ENCODE measurements at regions not wholly inside any gene's neighbourhood (a gene's known extent, or its start where the extent isn't known, plus 50 kb on each side); places are given as distances from the start of the nearest gene placed in this dataset.

GRCh38 chr13:58119351-58119750 lies 487.8 kb downstream of the PCDH17 start:
- no peaks in the 10 kb centered on the region for H3K4me1 ChIP-seq (ENCODE audit: control insufficient read depth in 2 of 2, insufficient read depth in 2 of 2, low read length in 1 of 2)
- H3K36me3 ChIP-seq (ENCODE audit: control insufficient read depth in 2 of 2, insufficient read depth in 2 of 2, low read length in 1 of 2) = no peaks in the 10 kb centered on the region
- H3K27ac ChIP-seq (ENCODE audit: low read depth in 2 of 2, low read length in 1 of 2) = no peak overlapping the region
- no peaks in the 10 kb centered on the region for H3K27me3 ChIP-seq (ENCODE audit: control insufficient read depth in 1 of 2, insufficient read depth in 2 of 2, low read length in 2 of 2)
- no peaks in the 10 kb centered on the region for H3K9me3 ChIP-seq (ENCODE audit: control insufficient read depth in 2 of 2, insufficient read depth in 1 of 2, low read depth in 1 of 2, low read length in 1 of 2)
- H3K4me3 ChIP-seq (ENCODE audit: low read depth in 1 of 2, low read length in 2 of 2) = no peak overlapping the region
- 26 to 38% methylated on average over 1 of the region's 1 CpG for WGBS, 2 donors

GRCh38 chr13:58119804-58120203 lies 488.3 kb downstream of the PCDH17 start:
- no peak overlapping the region for H3K27ac ChIP-seq (ENCODE audit: low read depth in 2 of 2, low read length in 1 of 2)
- no peaks in the 10 kb centered on the region for H3K36me3 ChIP-seq (ENCODE audit: control insufficient read depth in 2 of 2, insufficient read depth in 2 of 2, low read length in 1 of 2)
- H3K27me3 ChIP-seq (ENCODE audit: control insufficient read depth in 1 of 2, insufficient read depth in 2 of 2, low read length in 2 of 2) = no peaks in the 10 kb centered on the region
- H3K4me1 ChIP-seq (ENCODE audit: control insufficient read depth in 2 of 2, insufficient read depth in 2 of 2, low read length in 1 of 2) = no peaks in the 10 kb centered on the region
- WGBS, 2 donors = 66 to 69% methylated on average over 2 of the region's 2 CpGs
- no peaks in the 10 kb centered on the region for H3K9me3 ChIP-seq (ENCODE audit: control insufficient read depth in 2 of 2, insufficient read depth in 1 of 2, low read depth in 1 of 2, low read length in 1 of 2)
- no peak overlapping the region for H3K4me3 ChIP-seq (ENCODE audit: low read depth in 1 of 2, low read length in 2 of 2)

GRCh38 chr13:58126496-58126895 lies 495.0 kb downstream of the PCDH17 start:
- H3K9me3 ChIP-seq (ENCODE audit: control insufficient read depth in 2 of 2, insufficient read depth in 1 of 2, low read depth in 1 of 2, low read length in 1 of 2) = peaks cover 0 to 4% of the 10 kb centered on the region in 2 donors
- no peaks in the 10 kb centered on the region for H3K27me3 ChIP-seq (ENCODE audit: control insufficient read depth in 1 of 2, insufficient read depth in 2 of 2, low read length in 2 of 2)
- H3K36me3 ChIP-seq (ENCODE audit: control insufficient read depth in 2 of 2, insufficient read depth in 2 of 2, low read length in 1 of 2) = no peaks in the 10 kb centered on the region
- WGBS, 2 donors = 70 to 79% methylated on average over 2 of the region's 2 CpGs
- no peaks in the 10 kb centered on the region for H3K4me1 ChIP-seq (ENCODE audit: control insufficient read depth in 2 of 2, insufficient read depth in 2 of 2, low read length in 1 of 2)
- no peak overlapping the region for H3K4me3 ChIP-seq (ENCODE audit: low read depth in 1 of 2, low read length in 2 of 2)
- H3K27ac ChIP-seq (ENCODE audit: low read depth in 2 of 2, low read length in 1 of 2) = no peak overlapping the region

DNA sequence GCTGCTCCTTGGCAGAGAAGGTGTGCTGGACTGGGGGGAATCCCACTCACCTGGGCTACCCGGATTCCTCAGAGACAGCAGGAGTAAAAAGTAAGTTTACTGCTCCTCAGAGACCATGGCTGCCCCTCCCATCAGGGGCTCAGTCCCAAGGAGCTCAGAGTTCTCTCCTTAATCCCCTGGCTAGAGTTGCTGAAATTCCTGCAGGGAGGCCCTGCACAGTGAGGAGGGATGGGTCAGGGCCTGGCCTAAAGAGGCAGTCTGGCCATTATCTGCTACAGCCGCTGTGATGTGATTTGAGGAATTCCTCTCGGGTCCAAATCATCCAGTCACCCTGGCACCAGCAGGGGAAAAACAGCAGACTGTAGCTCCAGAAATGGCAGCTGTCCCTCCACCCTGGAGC lies 502.5 kb downstream of the PCDH17 start:
- 72 to 85% methylated on average over 3 of the region's 3 CpGs for WGBS, 2 donors
- H3K4me1 ChIP-seq (ENCODE audit: control insufficient read depth in 2 of 2, insufficient read depth in 2 of 2, low read length in 1 of 2) = no peaks in the 10 kb centered on the region
- peaks cover 3 to 9% of the 10 kb centered on the region in 2 donors for H3K9me3 ChIP-seq (ENCODE audit: control insufficient read depth in 2 of 2, insufficient read depth in 1 of 2, low read depth in 1 of 2, low read length in 1 of 2)
- no peaks in the 10 kb centered on the region for H3K36me3 ChIP-seq (ENCODE audit: control insufficient read depth in 2 of 2, insufficient read depth in 2 of 2, low read length in 1 of 2)
- H3K4me3 ChIP-seq (ENCODE audit: low read depth in 1 of 2, low read length in 2 of 2) = no peak overlapping the region
- no peak overlapping the region for H3K27ac ChIP-seq (ENCODE audit: low read depth in 2 of 2, low read length in 1 of 2)
- no peaks in the 10 kb centered on the region for H3K27me3 ChIP-seq (ENCODE audit: control insufficient read depth in 1 of 2, insufficient read depth in 2 of 2, low read length in 2 of 2)

- Histone ChIP-seq H3K27me3 (ENCODE audit: control insufficient read depth in 1 of 2, insufficient read depth in 2 of 2, low read length in 2 of 2) (no peaks in the 10 kb centered on the region), H3K9me3 (ENCODE audit: control insufficient read depth in 2 of 2, insufficient read depth in 1 of 2, low read depth in 1 of 2, low read length in 1 of 2) (peaks cover 3 to 9% of the 10 kb centered on the region in 2 donors), H3K27ac (ENCODE audit: low read depth in 2 of 2, low read length in 1 of 2) (no peak overlapping the region), H3K36me3 (ENCODE audit: control insufficient read depth in 2 of 2, insufficient read depth in 2 of 2, low read length in 1 of 2) (no peaks in the 10 kb centered on the region), H3K4me1 (ENCODE audit: control insufficient read depth in 2 of 2, insufficient read depth in 2 of 2, low read length in 1 of 2) (no peaks in the 10 kb centered on the region), H3K4me3 (ENCODE audit: low read depth in 1 of 2, low read length in 2 of 2) (no peak overlapping the region)
- WGBS, 2 donors = 92 to 95% methylated on average over 5 of the region's 5 CpGs
Measured at GRCh38 chr13:58134525-58134924, 503.0 kb downstream of the PCDH17 start.

DNA sequence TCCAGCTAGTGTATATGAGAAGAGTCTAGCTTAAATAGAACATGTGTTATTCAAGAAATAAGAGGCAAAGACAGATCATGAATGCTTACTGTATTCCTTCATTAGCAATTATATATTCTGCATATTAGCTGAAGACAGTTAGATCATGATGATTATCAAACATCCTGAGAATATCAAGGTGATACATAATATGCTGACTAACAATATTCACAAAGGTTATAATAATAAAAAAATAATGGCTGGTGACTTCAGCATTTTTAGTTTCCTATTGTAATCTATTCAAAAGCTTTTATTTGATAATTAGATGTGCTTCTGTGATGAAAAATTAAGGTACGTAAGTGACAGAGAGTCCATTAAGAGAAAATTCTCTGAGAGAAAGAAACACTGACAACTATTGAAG lies 511.4 kb downstream of the PCDH17 start:
- WGBS, 2 donors = 98 to 99% methylated on average over 1 of the region's 1 CpG
- Histone ChIP-seq H3K9me3 (ENCODE audit: control insufficient read depth in 2 of 2, insufficient read depth in 1 of 2, low read depth in 1 of 2, low read length in 1 of 2) (peaks cover 0 to 5% of the 10 kb centered on the region in 2 donors), H3K4me3 (ENCODE audit: low read depth in 1 of 2, low read length in 2 of 2) (no peak overlapping the region), H3K27me3 (ENCODE audit: control insufficient read depth in 1 of 2, insufficient read depth in 2 of 2, low read length in 2 of 2) (no peaks in the 10 kb centered on the region), H3K27ac (ENCODE audit: low read depth in 2 of 2, low read length in 1 of 2) (no peak overlapping the region), H3K4me1 (ENCODE audit: control insufficient read depth in 2 of 2, insufficient read depth in 2 of 2, low read length in 1 of 2) (no peaks in the 10 kb centered on the region), H3K36me3 (ENCODE audit: control insufficient read depth in 2 of 2, insufficient read depth in 2 of 2, low read length in 1 of 2) (no peaks in the 10 kb centered on the region)

DNA sequence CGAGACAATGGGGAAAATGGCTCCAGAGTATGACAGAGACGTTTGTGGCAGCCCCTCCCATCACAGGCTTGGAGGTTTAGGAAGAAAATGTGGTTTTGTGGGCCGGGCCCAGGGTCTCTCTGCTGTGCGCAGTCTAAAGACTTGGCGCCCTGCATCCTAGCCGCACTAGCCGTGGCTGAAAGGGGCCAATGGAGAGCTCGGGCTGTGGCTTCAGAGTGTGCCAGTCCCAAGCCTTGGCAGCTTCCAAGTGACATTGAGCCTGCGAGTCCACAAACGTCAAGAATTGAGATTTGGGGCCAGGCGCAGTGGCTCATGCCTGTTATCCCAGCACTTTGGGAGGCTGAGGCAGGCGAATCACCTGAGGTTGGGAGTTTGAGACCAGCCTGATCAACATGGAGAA lies 513.1 kb downstream of the PCDH17 start:
- Histone ChIP-seq H3K4me1 (ENCODE audit: control insufficient read depth in 2 of 2, insufficient read depth in 2 of 2, low read length in 1 of 2) (no peaks in the 10 kb centered on the region), H3K27ac (ENCODE audit: low read depth in 2 of 2, low read length in 1 of 2) (no peak overlapping the region), H3K27me3 (ENCODE audit: control insufficient read depth in 1 of 2, insufficient read depth in 2 of 2, low read length in 2 of 2) (no peaks in the 10 kb centered on the region), H3K4me3 (ENCODE audit: low read depth in 1 of 2, low read length in 2 of 2) (no peak overlapping the region), H3K36me3 (ENCODE audit: control insufficient read depth in 2 of 2, insufficient read depth in 2 of 2, low read length in 1 of 2) (no peaks in the 10 kb centered on the region), H3K9me3 (ENCODE audit: control insufficient read depth in 2 of 2, insufficient read depth in 1 of 2, low read depth in 1 of 2, low read length in 1 of 2) (peaks cover 0 to 5% of the 10 kb centered on the region in 2 donors)
- 85 to 87% methylated on average over 12 of the region's 12 CpGs for WGBS, 2 donors

- H3K27me3 ChIP-seq (ENCODE audit: control insufficient read depth in 1 of 2, insufficient read depth in 2 of 2, low read length in 2 of 2) = no peaks in the 10 kb centered on the region
- no peak overlapping the region for H3K27ac ChIP-seq (ENCODE audit: low read depth in 2 of 2, low read length in 1 of 2)
- H3K4me3 ChIP-seq (ENCODE audit: low read depth in 1 of 2, low read length in 2 of 2) = no peak overlapping the region
- no peaks in the 10 kb centered on the region for H3K4me1 ChIP-seq (ENCODE audit: control insufficient read depth in 2 of 2, insufficient read depth in 2 of 2, low read length in 1 of 2)
- 43 to 62% methylated on average over 2 of the region's 2 CpGs for WGBS, 2 donors
- no peaks in the 10 kb centered on the region for H3K9me3 ChIP-seq (ENCODE audit: control insufficient read depth in 2 of 2, insufficient read depth in 1 of 2, low read depth in 1 of 2, low read length in 1 of 2)
- no peaks in the 10 kb centered on the region for H3K36me3 ChIP-seq (ENCODE audit: control insufficient read depth in 2 of 2, insufficient read depth in 2 of 2, low read length in 1 of 2)
Measured at GRCh38 chr13:58151452-58151851, 519.9 kb downstream of the PCDH17 start.

- Histone ChIP-seq H3K9me3 (ENCODE audit: control insufficient read depth in 2 of 2, insufficient read depth in 1 of 2, low read depth in 1 of 2, low read length in 1 of 2) (no peaks in the 10 kb centered on the region), H3K4me3 (ENCODE audit: low read depth in 1 of 2, low read length in 2 of 2) (no peak overlapping the region), H3K36me3 (ENCODE audit: control insufficient read depth in 2 of 2, insufficient read depth in 2 of 2, low read length in 1 of 2) (no peaks in the 10 kb centered on the region), H3K27me3 (ENCODE audit: control insufficient read depth in 1 of 2, insufficient read depth in 2 of 2, low read length in 2 of 2) (no peaks in the 10 kb centered on the region), H3K4me1 (ENCODE audit: control insufficient read depth in 2 of 2, insufficient read depth in 2 of 2, low read length in 1 of 2) (no peaks in the 10 kb centered on the region), H3K27ac (ENCODE audit: low read depth in 2 of 2, low read length in 1 of 2) (no peak overlapping the region)
Measured at GRCh38 chr13:58160980-58161379, 529.4 kb downstream of the PCDH17 start.

DNA sequence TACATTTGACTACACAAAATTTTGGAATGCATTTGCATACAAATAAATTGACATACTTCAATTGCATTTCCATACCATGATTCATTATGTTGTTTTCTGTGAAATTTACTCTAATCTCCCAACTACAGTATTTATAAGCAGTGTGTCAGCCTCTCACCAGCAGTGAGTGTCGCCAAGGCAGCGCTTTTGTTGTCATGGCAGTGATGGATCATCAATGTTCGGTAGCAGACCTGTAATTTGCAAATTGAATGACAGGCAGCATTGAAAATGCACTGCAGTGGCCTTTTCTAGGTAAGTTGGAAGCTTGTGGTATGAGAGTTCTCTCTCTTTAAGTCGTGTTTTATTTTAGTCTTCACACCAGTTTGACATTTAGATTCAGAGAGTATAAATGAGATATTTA lies 534.1 kb downstream of the PCDH17 start:
- Histone ChIP-seq H3K27ac (ENCODE audit: low read depth in 2 of 2, low read length in 1 of 2) (no peak overlapping the region), H3K4me1 (ENCODE audit: control insufficient read depth in 2 of 2, insufficient read depth in 2 of 2, low read length in 1 of 2) (no peaks in the 10 kb centered on the region), H3K36me3 (ENCODE audit: control insufficient read depth in 2 of 2, insufficient read depth in 2 of 2, low read length in 1 of 2) (no peaks in the 10 kb centered on the region), H3K9me3 (ENCODE audit: control insufficient read depth in 2 of 2, insufficient read depth in 1 of 2, low read depth in 1 of 2, low read length in 1 of 2) (no peaks in the 10 kb centered on the region), H3K4me3 (ENCODE audit: low read depth in 1 of 2, low read length in 2 of 2) (no peak overlapping the region), H3K27me3 (ENCODE audit: control insufficient read depth in 1 of 2, insufficient read depth in 2 of 2, low read length in 2 of 2) (no peaks in the 10 kb centered on the region)
- WGBS, 2 donors = 32 to 33% methylated on average over 4 of the region's 4 CpGs

All from esophagus (tissue), 2 donors.